ENCODE measurements at regions not wholly inside any gene's neighbourhood (a gene's known extent, or its start where the extent isn't known, plus 50 kb on each side); places are given as distances from the start of the nearest gene placed in this dataset.

DNA sequence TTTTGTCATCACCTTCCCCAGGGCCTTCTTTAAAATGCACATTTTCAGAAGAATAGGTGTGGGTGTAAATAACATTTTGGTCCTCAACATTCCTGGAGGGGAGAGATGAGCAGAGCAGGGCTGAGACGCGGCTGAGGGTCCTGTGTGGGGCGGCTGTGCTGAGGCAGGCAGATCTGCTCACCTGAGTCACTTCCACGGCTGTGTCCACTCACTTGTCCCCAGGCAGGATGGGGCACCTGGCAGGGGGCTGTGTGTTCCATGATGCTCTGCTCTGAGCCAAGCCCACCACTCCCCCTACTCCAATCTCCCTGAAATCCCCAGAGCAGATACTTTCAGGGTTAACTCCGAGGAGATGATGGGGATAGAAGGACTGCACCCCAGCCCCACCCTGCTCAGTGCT, 93.8 kb downstream of the GLRX3 start:
- DNase-seq: no peak

DNA sequence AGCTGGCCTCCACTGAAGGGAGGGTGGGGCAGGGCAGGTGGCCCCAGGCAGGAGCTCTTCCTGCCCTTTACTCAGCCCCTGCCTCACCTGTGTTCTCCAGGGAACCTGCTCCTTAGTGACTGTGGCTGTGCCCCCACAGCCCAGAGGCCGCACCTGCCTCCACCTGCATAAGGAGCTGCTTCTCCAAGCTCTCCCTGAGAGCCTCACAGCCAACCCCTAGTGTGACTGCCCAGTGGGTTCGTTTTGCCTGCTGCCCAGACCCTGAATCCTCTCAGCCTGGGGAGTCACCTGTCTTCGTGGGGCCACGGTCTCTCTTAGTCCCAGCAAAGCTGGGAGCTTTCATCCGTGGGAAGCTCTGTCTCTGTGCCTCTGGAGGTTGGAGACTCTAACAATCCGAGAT, 94.4 kb downstream of the GLRX3 start:
- DNase-seq: no peak

- no peak for DNase-seq
These were observed 95.1 kb downstream of the GLRX3 start for GRCh38 chr10:130231251-130231741.

- DNase-seq: no peak
These were observed 96.2 kb downstream of the GLRX3 start for GRCh38 chr10:130232166-130233034.

GRCh38 chr10:130233035-130233360, 96.8 kb downstream of the GLRX3 start:
- no peak for DNase-seq

DNA sequence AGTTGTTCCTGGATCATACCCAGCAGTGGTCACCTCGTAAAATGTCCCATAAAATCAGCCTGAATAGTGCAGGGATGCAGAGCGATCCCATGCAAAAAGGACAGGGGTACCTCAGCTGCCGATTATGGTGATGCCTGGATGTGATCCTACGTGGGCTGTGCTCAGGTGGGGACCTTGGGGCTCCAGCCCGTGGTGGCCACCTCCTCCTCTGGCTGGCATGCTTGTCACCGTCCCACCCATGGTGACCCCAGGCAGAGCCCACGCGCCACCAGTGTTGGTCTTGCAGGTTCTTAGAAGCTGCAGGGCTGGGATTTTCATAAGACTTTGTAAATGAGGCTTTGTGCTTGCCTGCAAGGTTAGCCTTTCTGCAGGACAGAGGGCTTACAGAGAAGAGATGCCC, 97.2 kb downstream of the GLRX3 start:
- no peak for DNase-seq

- DNase-seq: no peak
These were observed 98.2 kb downstream of the GLRX3 start for GRCh38 chr10:130234171-130234965.

GRCh38 chr10:130236711-130237110, 100.5 kb downstream of the GLRX3 start:
- DNase-seq: no peak

- DNase-seq: no peak
These were observed 104.2 kb downstream of the GLRX3 start for GRCh38 chr10:130240409-130240808.

DNA sequence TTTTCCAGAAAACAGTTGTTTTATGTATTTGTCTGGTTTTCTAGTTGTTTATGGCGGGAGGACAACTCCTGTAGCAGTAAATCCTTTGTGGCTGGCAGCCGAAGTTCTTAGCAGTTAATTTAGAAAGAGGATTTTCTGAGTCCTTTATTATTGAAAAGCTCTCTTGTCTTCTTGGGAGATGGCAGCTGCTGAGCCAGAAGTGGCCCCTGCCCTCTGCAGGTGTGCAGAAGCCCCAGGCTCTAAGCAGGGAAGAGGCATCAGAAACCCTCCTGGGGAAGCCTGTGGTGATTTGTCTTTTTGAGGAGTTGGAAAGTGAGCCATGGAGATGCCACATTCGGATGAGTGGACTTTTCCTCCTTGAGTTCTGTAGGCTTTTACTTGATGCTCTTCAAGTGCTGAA, 106.3 kb downstream of the GLRX3 start:
- DNase-seq: no peak

DNA sequence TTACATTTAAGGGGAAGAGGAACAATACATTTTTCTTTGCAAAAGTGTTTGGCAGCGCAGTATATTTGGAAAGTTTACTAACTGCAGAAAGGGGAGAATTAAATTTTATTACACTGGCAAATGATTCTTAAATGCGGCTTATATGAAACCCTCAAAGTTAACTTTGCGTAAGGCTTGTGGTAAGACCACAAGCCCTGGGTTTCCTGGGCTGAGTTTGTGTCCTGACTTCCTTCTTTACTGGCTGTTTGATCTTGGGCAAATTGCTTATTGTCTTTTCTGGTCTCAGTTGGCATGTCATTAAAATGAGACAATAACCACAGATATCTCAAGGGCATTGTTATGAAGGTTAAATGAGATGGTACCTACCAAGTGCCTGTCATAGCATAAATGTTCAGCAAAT, 106.8 kb downstream of the GLRX3 start:
- DNase-seq: no peak

- no peak for DNase-seq
These were observed 108.1 kb downstream of the GLRX3 start for GRCh38 chr10:130244031-130244927.

DNA sequence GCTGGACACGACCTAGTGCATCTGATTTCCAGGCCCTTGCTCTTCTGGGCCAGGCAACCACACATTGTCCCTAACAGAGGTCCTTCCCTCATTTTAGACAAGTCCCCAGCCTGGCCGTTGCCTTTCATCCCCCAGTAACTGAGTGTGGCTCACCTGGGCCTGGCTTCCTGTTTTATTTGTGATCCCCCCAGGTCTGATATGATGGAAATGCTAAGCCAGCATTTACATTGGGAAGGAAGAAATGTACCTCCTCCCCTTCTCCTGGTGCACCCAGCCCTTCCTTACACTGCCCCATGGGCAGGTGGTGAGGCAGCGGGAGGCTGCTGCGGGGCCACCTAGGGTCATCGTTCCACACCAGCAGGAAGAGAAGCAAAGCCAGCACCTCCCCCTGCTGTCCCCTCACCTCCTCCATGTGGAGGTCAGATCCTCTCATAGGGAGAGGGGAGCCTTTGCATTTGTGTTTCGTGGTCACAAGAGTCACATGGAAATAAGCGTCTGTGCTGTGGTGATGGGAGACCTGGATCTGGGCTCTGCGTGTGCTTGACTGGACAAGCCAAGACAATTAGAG, 108.8 kb downstream of the GLRX3 start:
- no peak for DNase-seq

GRCh38 chr10:130246113-130246512, 109.9 kb downstream of the GLRX3 start:
- no peak for DNase-seq

- no peak for DNase-seq
These were observed 113.9 kb downstream of the GLRX3 start for GRCh38 chr10:130250127-130250526.

DNA sequence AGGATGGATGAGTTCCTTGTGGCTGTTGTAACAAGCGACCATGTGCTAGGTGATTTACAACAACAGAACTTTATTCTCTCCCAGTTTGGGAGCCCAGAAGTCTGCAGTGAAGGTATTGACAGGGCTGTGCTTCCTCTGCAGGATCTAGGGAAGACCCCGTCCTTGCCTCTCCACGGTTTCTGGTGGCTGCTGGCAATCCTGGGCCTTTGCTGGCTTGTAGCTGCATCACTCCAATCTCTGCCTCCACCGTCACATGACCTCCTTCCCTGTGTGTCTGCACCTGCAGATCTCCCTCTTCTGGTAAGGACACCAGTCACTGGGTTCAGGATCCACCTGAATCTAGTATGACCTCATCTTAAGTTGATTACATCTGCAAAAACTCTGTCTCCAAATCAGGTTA, 115.6 kb downstream of the GLRX3 start:
- DNase-seq: no peak

- DNase-seq: no peak
These were observed 118.1 kb downstream of the GLRX3 start for GRCh38 chr10:130254243-130254642.

DNA sequence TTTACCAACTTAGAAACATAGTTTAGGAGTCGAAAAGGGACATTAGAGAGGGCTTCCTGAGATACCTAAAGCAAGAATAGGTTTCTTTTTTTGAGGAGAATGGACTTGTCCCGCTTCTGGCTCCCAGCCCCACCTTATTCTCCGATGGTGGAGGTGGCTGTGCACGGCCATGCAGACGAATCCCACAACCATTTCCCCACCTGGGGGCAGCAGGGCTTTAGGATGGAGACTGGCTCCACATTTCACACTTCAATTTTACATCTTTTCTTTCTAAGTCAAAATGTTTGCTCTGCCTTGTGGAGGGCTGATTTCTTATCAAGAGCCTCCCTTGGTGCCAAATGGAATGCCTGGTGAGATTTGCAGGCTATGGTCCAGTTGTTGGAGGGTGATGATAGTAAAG, 118.5 kb downstream of the GLRX3 start:
- DNase-seq: no peak

GRCh38 chr10:130255777-130256176, 119.6 kb downstream of the GLRX3 start:
- no peak for DNase-seq

GRCh38 chr10:130257897-130258296, 121.7 kb downstream of the GLRX3 start:
- no peak for DNase-seq

DNA sequence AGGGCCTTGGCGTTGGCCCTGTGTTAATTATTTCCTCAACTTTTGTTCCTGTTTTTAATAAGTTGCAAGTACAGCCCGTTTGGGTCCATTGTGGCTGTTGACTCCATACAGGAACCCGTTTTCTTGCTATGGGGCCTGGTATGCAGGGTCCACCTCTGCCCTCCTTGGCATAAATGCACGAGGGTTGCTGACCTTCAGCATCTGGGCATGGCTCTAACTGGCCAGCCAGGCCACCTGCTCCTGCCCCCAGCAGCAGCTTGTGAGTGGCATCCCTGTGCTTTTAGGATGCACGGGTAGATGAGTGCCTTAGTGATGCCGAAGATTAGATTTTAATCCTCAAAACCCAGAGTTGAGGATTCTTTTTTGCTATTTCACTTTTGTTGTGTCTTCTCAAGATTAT, 123.2 kb downstream of the GLRX3 start:
- no peak for DNase-seq

DNA sequence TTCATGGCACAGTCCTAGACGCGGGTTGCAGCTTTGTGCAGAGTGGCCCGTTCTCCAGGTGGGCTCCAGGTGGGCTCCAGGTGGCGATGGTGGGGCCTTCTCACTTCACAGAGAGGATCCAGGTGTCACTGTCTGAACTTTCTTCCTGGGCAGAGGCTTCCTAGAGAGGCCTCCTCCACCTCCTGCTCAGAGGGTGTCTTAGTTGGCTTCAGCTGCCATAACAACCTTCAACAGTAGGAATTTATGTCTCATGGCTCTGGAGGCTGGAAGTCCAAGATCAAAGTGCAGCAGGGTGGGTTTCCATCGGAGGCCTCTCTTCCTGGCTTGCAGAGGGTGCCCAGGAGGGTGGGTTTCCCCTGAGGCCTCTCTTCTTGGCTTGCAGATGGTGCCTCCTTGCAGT, 125.1 kb downstream of the GLRX3 start:
- no peak for DNase-seq

DNA sequence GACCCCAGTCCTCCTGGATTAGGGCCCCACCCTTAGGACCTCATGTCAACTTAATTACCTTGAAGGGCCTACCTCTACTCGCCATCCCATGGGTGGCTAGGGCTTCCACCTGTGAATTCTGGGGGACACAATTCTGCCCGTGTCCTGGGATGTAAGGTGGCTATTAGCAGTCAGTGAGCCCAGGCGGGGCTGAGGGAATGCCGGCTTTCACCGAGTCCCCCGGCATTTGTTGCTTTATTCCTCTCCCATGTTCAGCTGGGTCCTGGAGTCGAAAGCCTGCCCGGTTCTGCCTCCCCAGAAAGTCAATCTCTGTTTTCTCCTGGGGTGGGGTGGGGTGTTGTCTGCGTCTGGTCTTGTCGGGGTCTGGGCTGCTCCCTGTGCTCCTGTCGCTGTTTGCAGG, 125.6 kb downstream of the GLRX3 start:
- DNase-seq: no peak

All from T-helper 9 cell (primary cell).